ENCODE measurements at regions not wholly inside any gene's neighbourhood (a gene's known extent, or its start where the extent isn't known, plus 50 kb on each side); places are given as distances from the start of the nearest gene placed in this dataset.

- no peaks in the 10 kb centered on the region for H3F3A ChIP-seq (ENCODE audit: control insufficient read depth, insufficient read depth)
- no peaks in the 10 kb centered on the region for H3K9me2 ChIP-seq (replicated peaks; ENCODE audit: control insufficient read depth, low read length)
- TF ChIP-seq EZH2phosphoT487 (IDR thresholded peaks at IDR 0.05; ENCODE audit: borderline replicate concordance, low read length): no peak
- TF ChIP-seq CTCF (IDR thresholded peaks at IDR 0.05; ENCODE audit: low read depth, low read length, poor library complexity, severe bottlenecking): no peak
- H3K4me2 ChIP-seq (ENCODE audit: low read length): no peak overlapping the region
- no peaks in the 10 kb centered on the region for H4K20me1 ChIP-seq (ENCODE audit: control insufficient read depth, insufficient read depth, low read depth, low read length)
- no peaks in the 10 kb centered on the region for H3K79me2 ChIP-seq (ENCODE audit: control insufficient read depth, low read length)
- H3K4me1 ChIP-seq (ENCODE audit: control insufficient read depth, low read length): no peaks in the 10 kb centered on the region
- H3K27ac ChIP-seq (ENCODE audit: low read depth, low read length): no peak overlapping the region
- H3K27me3 ChIP-seq (ENCODE audit: control insufficient read depth, low read length): no peaks in the 10 kb centered on the region
- H3K36me3 ChIP-seq (ENCODE audit: control insufficient read depth, low read length): no peaks in the 10 kb centered on the region
- H3K9me3 ChIP-seq (ENCODE audit: control insufficient read depth, insufficient read depth, low read length): no peaks in the 10 kb centered on the region; the same call in 1 of the 2 replicates
- no peak overlapping the region for H3K4me3 ChIP-seq (ENCODE audit: low read length)
These were observed 121.7 kb upstream of the NOVA1 start for GRCh38 chr14:26719514-26719913.

- Histone ChIP-seq H3K27ac (ENCODE audit: low read depth, low read length) (no peak overlapping the region), H3K4me2 (ENCODE audit: low read length) (no peak overlapping the region), H3K36me3 (ENCODE audit: control insufficient read depth, low read length) (no peaks in the 10 kb centered on the region), H3K9me3 (ENCODE audit: control insufficient read depth, insufficient read depth, low read length) (no peaks in the 10 kb centered on the region; the same call in 1 of the 2 replicates), H3K4me1 (ENCODE audit: control insufficient read depth, low read length) (no peaks in the 10 kb centered on the region), H4K20me1 (ENCODE audit: control insufficient read depth, insufficient read depth, low read depth, low read length) (no peaks in the 10 kb centered on the region), H3K4me3 (ENCODE audit: low read length) (no peak overlapping the region), H3K9me2 (replicated peaks; ENCODE audit: control insufficient read depth, low read length) (no peaks in the 10 kb centered on the region), H3K27me3 (ENCODE audit: control insufficient read depth, low read length) (no peaks in the 10 kb centered on the region), H3F3A (ENCODE audit: control insufficient read depth, insufficient read depth) (no peaks in the 10 kb centered on the region), H3K79me2 (ENCODE audit: control insufficient read depth, low read length) (no peaks in the 10 kb centered on the region)
- TF ChIP-seq EZH2phosphoT487 (IDR thresholded peaks at IDR 0.05; ENCODE audit: borderline replicate concordance, low read length) (no peak), CTCF (IDR thresholded peaks at IDR 0.05; ENCODE audit: low read depth, low read length, poor library complexity, severe bottlenecking) (no peak)
These were observed 124.4 kb upstream of the NOVA1 start for GRCh38 chr14:26722258-26722657.

GRCh38 chr14:26729851-26730250 is 132.0 kb upstream of the NOVA1 start:
- no peak for TF ChIP-seq EZH2phosphoT487 (IDR thresholded peaks at IDR 0.05; ENCODE audit: borderline replicate concordance, low read length)
- TF ChIP-seq CTCF (IDR thresholded peaks at IDR 0.05; ENCODE audit: low read depth, low read length, poor library complexity, severe bottlenecking): no peak
- no peaks in the 10 kb centered on the region for H3F3A ChIP-seq (ENCODE audit: control insufficient read depth, insufficient read depth)
- no peaks in the 10 kb centered on the region for H3K36me3 ChIP-seq (ENCODE audit: control insufficient read depth, low read length)
- no peaks in the 10 kb centered on the region for H3K4me1 ChIP-seq (ENCODE audit: control insufficient read depth, low read length)
- no peaks in the 10 kb centered on the region for H3K27me3 ChIP-seq (ENCODE audit: control insufficient read depth, low read length)
- no peaks in the 10 kb centered on the region for H3K79me2 ChIP-seq (ENCODE audit: control insufficient read depth, low read length)
- no peaks in the 10 kb centered on the region for H3K9me2 ChIP-seq (replicated peaks; ENCODE audit: control insufficient read depth, low read length)
- no peaks in the 10 kb centered on the region for H3K9me3 ChIP-seq (ENCODE audit: control insufficient read depth, insufficient read depth, low read length)
- no peaks in the 10 kb centered on the region for H4K20me1 ChIP-seq (ENCODE audit: control insufficient read depth, insufficient read depth, low read depth, low read length)
- H3K4me3 ChIP-seq (ENCODE audit: low read length): no peak overlapping the region
- no peak overlapping the region for H3K27ac ChIP-seq (ENCODE audit: low read depth, low read length)
- H3K4me2 ChIP-seq (ENCODE audit: low read length): no peak overlapping the region

Data from DOHH2 (cell line).